ENCODE measurements at regions not wholly inside any gene's neighbourhood (a gene's known extent, or its start where the extent isn't known, plus 50 kb on each side); places are given as distances from the start of the nearest gene placed in this dataset.

GRCh38 chr2:189281201-189281600 lies 101.6 kb upstream of the COL5A2 start:
- H2AFZ ChIP-seq (ENCODE audit: low read length) = no peak overlapping the region
- no peaks in the 10 kb centered on the region for H3K4me1 ChIP-seq (ENCODE audit: insufficient read depth, low read length, severe bottlenecking)
- no peaks in the 10 kb centered on the region for H3K36me3 ChIP-seq (ENCODE audit: insufficient read depth, low read length)
- TF ChIP-seq EZH2 (IDR thresholded peaks at IDR 0.05; ENCODE audit: borderline replicate concordance, low read length) = no peak
- no peak for TF ChIP-seq CTCF (IDR thresholded peaks at IDR 0.05; ENCODE audit: low read length)
- no peak overlapping the region for H3K4me3 ChIP-seq (ENCODE audit: low read depth, low read length, poor library complexity, severe bottlenecking)
- no peaks in the 10 kb centered on the region for H3K27me3 ChIP-seq (ENCODE audit: insufficient read depth, low read length)
- H3K9me2 ChIP-seq (ENCODE audit: low read depth, low read length) = no peaks in the 10 kb centered on the region
- no peak overlapping the region for H3K9ac ChIP-seq (ENCODE audit: low read length)
- no peaks in the 10 kb centered on the region for H3K9me3 ChIP-seq (ENCODE audit: low read length)
- H4K20me1 ChIP-seq (ENCODE audit: insufficient read depth, low read length) = no peaks in the 10 kb centered on the region
- no peaks in the 10 kb centered on the region for H3F3A ChIP-seq (ENCODE audit: insufficient read depth, low read length)
- no peak overlapping the region for H3K4me2 ChIP-seq (ENCODE audit: low read length)
- H3K79me2 ChIP-seq (ENCODE audit: insufficient read depth, low read length) = no peaks in the 10 kb centered on the region
- no peak overlapping the region for H3K27ac ChIP-seq (ENCODE audit: low read depth, low read length, poor library complexity, severe bottlenecking)

- no peak overlapping the region for H3K4me3 ChIP-seq (ENCODE audit: low read depth, low read length, poor library complexity, severe bottlenecking)
- H3K4me2 ChIP-seq (ENCODE audit: low read length) = no peak overlapping the region
- no peak overlapping the region for H3K9ac ChIP-seq (ENCODE audit: low read length)
- no peaks in the 10 kb centered on the region for H3K4me1 ChIP-seq (ENCODE audit: insufficient read depth, low read length, severe bottlenecking)
- no peak overlapping the region for H2AFZ ChIP-seq (ENCODE audit: low read length)
- no peaks in the 10 kb centered on the region for H3K9me3 ChIP-seq (ENCODE audit: low read length)
- TF ChIP-seq CTCF (IDR thresholded peaks at IDR 0.05; ENCODE audit: low read length) (no peak), EZH2 (IDR thresholded peaks at IDR 0.05; ENCODE audit: borderline replicate concordance, low read length) (no peak)
- no peaks in the 10 kb centered on the region for H3K27me3 ChIP-seq (ENCODE audit: insufficient read depth, low read length)
- H3K9me2 ChIP-seq (ENCODE audit: low read depth, low read length) = no peaks in the 10 kb centered on the region
- H3K27ac ChIP-seq (ENCODE audit: low read depth, low read length, poor library complexity, severe bottlenecking) = no peak overlapping the region
- H4K20me1 ChIP-seq (ENCODE audit: insufficient read depth, low read length) = no peaks in the 10 kb centered on the region
- no peaks in the 10 kb centered on the region for H3F3A ChIP-seq (ENCODE audit: insufficient read depth, low read length)
- H3K79me2 ChIP-seq (ENCODE audit: insufficient read depth, low read length) = no peaks in the 10 kb centered on the region
- no peaks in the 10 kb centered on the region for H3K36me3 ChIP-seq (ENCODE audit: insufficient read depth, low read length)
Observed at GRCh38 chr2:189285349-189285748, 105.8 kb upstream of the COL5A2 start.

- H3K79me2 ChIP-seq (ENCODE audit: insufficient read depth, low read length) = no peaks in the 10 kb centered on the region
- no peak overlapping the region for H3K4me3 ChIP-seq (ENCODE audit: low read depth, low read length, poor library complexity, severe bottlenecking)
- no peaks in the 10 kb centered on the region for H3K4me1 ChIP-seq (ENCODE audit: insufficient read depth, low read length, severe bottlenecking)
- no peaks in the 10 kb centered on the region for H3K27me3 ChIP-seq (ENCODE audit: insufficient read depth, low read length)
- no peaks in the 10 kb centered on the region for H3F3A ChIP-seq (ENCODE audit: insufficient read depth, low read length)
- no peaks in the 10 kb centered on the region for H3K36me3 ChIP-seq (ENCODE audit: insufficient read depth, low read length)
- TF ChIP-seq EZH2 (IDR thresholded peaks at IDR 0.05; ENCODE audit: borderline replicate concordance, low read length) (no peak), CTCF (IDR thresholded peaks at IDR 0.05; ENCODE audit: low read length) (no peak)
- no peak overlapping the region for H3K4me2 ChIP-seq (ENCODE audit: low read length)
- H3K9me2 ChIP-seq (ENCODE audit: low read depth, low read length) = no peaks in the 10 kb centered on the region
- no peaks in the 10 kb centered on the region for H3K9me3 ChIP-seq (ENCODE audit: low read length)
- H3K9ac ChIP-seq (ENCODE audit: low read length) = no peak overlapping the region
- no peak overlapping the region for H2AFZ ChIP-seq (ENCODE audit: low read length)
- no peaks in the 10 kb centered on the region for H4K20me1 ChIP-seq (ENCODE audit: insufficient read depth, low read length)
- no peak overlapping the region for H3K27ac ChIP-seq (ENCODE audit: low read depth, low read length, poor library complexity, severe bottlenecking)
Observed at GRCh38 chr2:189285962-189286645, 106.5 kb upstream of the COL5A2 start.
